MM.1S (cell line): ENCODE measurements at regions not wholly inside any gene's neighbourhood (a gene's known extent, or its start where the extent isn't known, plus 50 kb on each side); places are given as distances from the start of the nearest gene placed in this dataset.

Experiments
- CTCF ChIP-seq: fragments of 300-600 bp; sonication (generic); IDR thresholded peaks from 2 replicates; pipeline ENCODE4 v1.5.1; 2016; ENCODE audit warnings: antibody characterized with exemption, low read length, mixed read lengths
- EZH2 ChIP-seq: fragments of 300-600 bp; sonication (generic); optimal IDR thresholded peaks from 2 replicates; pipeline ENCODE3; 2017; ENCODE audit warnings: low read depth, mild to moderate bottlenecking, antibody characterized with exemption, low read length, mixed read lengths
- EZH2phosphoT487 ChIP-seq: fragments of 300-600 bp; sonication (generic); IDR thresholded peaks from 2 replicates; pipeline ENCODE4 v1.6.1; 2018; ENCODE audit warnings: antibody characterized with exemption, low read length

GRCh38 chr10:123577921-123578461 lies 88.2 kb upstream of the GPR26 start:
- TF ChIP-seq EZH2phosphoT487 = no peak
- TF ChIP-seq CTCF = no peak
- TF ChIP-seq EZH2 = no peak
